ENCODE measurements at regions not wholly inside any gene's neighbourhood (a gene's known extent, or its start where the extent isn't known, plus 50 kb on each side); places are given as distances from the start of the nearest gene placed in this dataset.

DNA sequence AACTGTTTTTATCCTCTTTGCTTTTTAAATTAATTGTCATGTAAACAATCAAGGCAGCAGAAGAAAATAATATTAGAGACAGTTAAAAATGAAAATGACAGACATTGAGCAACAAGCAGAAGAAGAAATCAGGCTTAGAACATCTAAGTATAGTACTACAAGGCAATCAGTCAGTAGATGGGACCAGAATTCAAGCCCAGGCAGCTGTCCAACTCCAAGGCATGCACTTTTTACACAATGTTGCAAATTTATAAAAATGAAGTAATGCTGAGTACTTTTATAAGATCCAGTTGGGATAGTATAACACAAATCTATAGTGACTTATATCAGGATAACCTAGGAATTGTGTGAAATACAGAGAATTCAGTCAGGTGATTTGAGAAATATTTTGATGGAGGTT, 2815.8 kb downstream of the PCDH9 start:
- H3K27me3 ChIP-seq (ENCODE audit: insufficient read depth, low read length) = no peaks in the 10 kb centered on the region
- H3K27ac ChIP-seq (ENCODE audit: insufficient read length, low read depth, low read length) = no peak overlapping the region
- TF ChIP-seq, protein P1, sequence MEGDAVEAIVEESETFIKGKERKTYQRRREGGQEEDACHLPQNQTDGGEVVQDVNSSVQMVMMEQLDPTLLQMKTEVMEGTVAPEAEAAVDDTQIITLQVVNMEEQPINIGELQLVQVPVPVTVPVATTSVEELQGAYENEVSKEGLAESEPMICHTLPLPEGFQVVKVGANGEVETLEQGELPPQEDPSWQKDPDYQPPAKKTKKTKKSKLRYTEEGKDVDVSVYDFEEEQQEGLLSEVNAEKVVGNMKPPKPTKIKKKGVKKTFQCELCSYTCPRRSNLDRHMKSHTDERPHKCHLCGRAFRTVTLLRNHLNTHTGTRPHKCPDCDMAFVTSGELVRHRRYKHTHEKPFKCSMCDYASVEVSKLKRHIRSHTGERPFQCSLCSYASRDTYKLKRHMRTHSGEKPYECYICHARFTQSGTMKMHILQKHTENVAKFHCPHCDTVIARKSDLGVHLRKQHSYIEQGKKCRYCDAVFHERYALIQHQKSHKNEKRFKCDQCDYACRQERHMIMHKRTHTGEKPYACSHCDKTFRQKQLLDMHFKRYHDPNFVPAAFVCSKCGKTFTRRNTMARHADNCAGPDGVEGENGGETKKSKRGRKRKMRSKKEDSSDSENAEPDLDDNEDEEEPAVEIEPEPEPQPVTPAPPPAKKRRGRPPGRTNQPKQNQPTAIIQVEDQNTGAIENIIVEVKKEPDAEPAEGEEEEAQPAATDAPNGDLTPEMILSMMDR (conservative IDR thresholded peaks at IDR 0.05) = no peak
- H2BK20ac ChIP-seq (ENCODE audit: low read depth, low read length, poor library complexity, severe bottlenecking) = no peak overlapping the region
- no peaks in the 10 kb centered on the region for H3K23me2 ChIP-seq (ENCODE audit: insufficient read length, low read depth, low read length, poor library complexity, severe bottlenecking)
- no peak overlapping the region for H2BK12ac ChIP-seq (ENCODE audit: insufficient read length, low read depth, low read length)
- no peak overlapping the region for H3K14ac ChIP-seq (ENCODE audit: insufficient read depth, low read length)
- H3K4me1 ChIP-seq (ENCODE audit: insufficient read depth, low read length) = no peaks in the 10 kb centered on the region
- H3K56ac ChIP-seq (ENCODE audit: insufficient read length, low read depth, low read length) = no peak overlapping the region
- H3K18ac ChIP-seq (ENCODE audit: insufficient read length, low read depth, low read length) = no peak overlapping the region
- H3K9me3 Mint-ChIP-seq = no peaks in the 10 kb centered on the region; a peak in 1 of 5 replicates
- H3K79me2 ChIP-seq (ENCODE audit: insufficient read depth, low read length) = no peaks in the 10 kb centered on the region
- H2BK120ac ChIP-seq (ENCODE audit: low read depth, low read length, poor library complexity, severe bottlenecking) = no peak overlapping the region
- no peak for DNase-seq
- H3K9me3 ChIP-seq (ENCODE audit: control insufficient read depth, low read depth, low read length) = no peaks in the 10 kb centered on the region
- H3K4ac ChIP-seq (ENCODE audit: low read depth, low read length) = no peak overlapping the region
- H3T11ph ChIP-seq (ENCODE audit: low read length) = no peak overlapping the region
- no peak overlapping the region for H3K4me3 Mint-ChIP-seq
- H2BK15ac ChIP-seq (ENCODE audit: low read depth, low read length) = no peak overlapping the region
- no peaks in the 10 kb centered on the region for H3K79me1 ChIP-seq (ENCODE audit: insufficient read depth, low read depth, low read length, poor library complexity, severe bottlenecking)
- no peak overlapping the region for H3K9ac ChIP-seq (ENCODE audit: extremely low read depth, insufficient read length, low read length)
- H2AK5ac ChIP-seq (ENCODE audit: insufficient read length, low read length) = no peak overlapping the region
- H3K27me3 Mint-ChIP-seq (ENCODE audit: low read depth) = no peaks in the 10 kb centered on the region
- no peak overlapping the region for H3K23ac ChIP-seq (ENCODE audit: insufficient read length, low read depth, low read length)
- H3K4me1 Mint-ChIP-seq = no peaks in the 10 kb centered on the region
- H4K20me1 ChIP-seq (ENCODE audit: control insufficient read depth, insufficient read depth, insufficient read length) = no peaks in the 10 kb centered on the region
- no peaks in the 10 kb centered on the region for H3K36me3 Mint-ChIP-seq (ENCODE audit: insufficient read depth in 1 of 3, low read depth in 3 of 3)
- H3K4me2 ChIP-seq (ENCODE audit: insufficient read depth, insufficient read length, low read length) = no peak overlapping the region
- H4K8ac ChIP-seq (replicated peaks; ENCODE audit: insufficient read length, low read depth, low read length) = no peak overlapping the region
- H2BK5ac ChIP-seq (ENCODE audit: insufficient read length, low read length) = no peak overlapping the region
- H4K91ac ChIP-seq (ENCODE audit: insufficient read length, low read depth, low read length) = no peak overlapping the region
- no peak overlapping the region for H3K27ac Mint-ChIP-seq
- H4K5ac ChIP-seq (ENCODE audit: insufficient read length, low read depth, low read length) = no peak overlapping the region
- no peak overlapping the region for H2AFZ ChIP-seq (ENCODE audit: low read length)
